ENCODE measurements at regions not wholly inside any gene's neighbourhood (a gene's known extent, or its start where the extent isn't known, plus 50 kb on each side); places are given as distances from the start of the nearest gene placed in this dataset.
"Not testable (repeated sequence)": the region's sequence is repeated elsewhere in the genome, so short reads cannot be mapped to it uniquely, and the experiment has no call there.

- DNase-seq (ENCODE audit: low read depth): no peak
Measured at GRCh38 chr2:219832904-219833303, 205.5 kb downstream of the SLC4A3 start.

- DNase-seq (ENCODE audit: low read depth): no peak
Measured at GRCh38 chr2:219835493-219835892, 208.1 kb downstream of the SLC4A3 start.

- DNase-seq (ENCODE audit: low read depth): no peak
Measured at GRCh38 chr2:219836647-219837177, 209.3 kb downstream of the SLC4A3 start.

- DNase-seq (ENCODE audit: low read depth): no peak
Measured at GRCh38 chr2:219844401-219845091, 217.1 kb downstream of the SLC4A3 start.

- DNase-seq (ENCODE audit: low read depth): no peak
Measured at GRCh38 chr2:219848882-219849281, 221.5 kb downstream of the SLC4A3 start.

GRCh38 chr2:219851169-219851568 lies 223.7 kb downstream of the SLC4A3 start:
- DNase-seq (ENCODE audit: low read depth): no peak

GRCh38 chr2:219851801-219852481 lies 224.5 kb downstream of the SLC4A3 start:
- no peak for DNase-seq (ENCODE audit: low read depth)

GRCh38 chr2:219852626-219853025 lies 225.2 kb downstream of the SLC4A3 start:
- DNase-seq (ENCODE audit: low read depth): no peak

GRCh38 chr2:219856602-219857001 lies 229.2 kb downstream of the SLC4A3 start:
- no peak for DNase-seq (ENCODE audit: low read depth)

- DNase-seq (ENCODE audit: low read depth): no peak
Measured at GRCh38 chr2:219857751-219858150, 230.3 kb downstream of the SLC4A3 start.

- DNase-seq (ENCODE audit: low read depth): no peak
Measured at GRCh38 chr2:219861307-219861706, 233.9 kb downstream of the SLC4A3 start.

- no peak for DNase-seq (ENCODE audit: low read depth)
Measured at GRCh38 chr2:219864154-219864553, 236.7 kb downstream of the SLC4A3 start.

GRCh38 chr2:219868635-219869034 lies 241.2 kb downstream of the SLC4A3 start:
- no peak for DNase-seq (ENCODE audit: low read depth)

- no peak for DNase-seq (ENCODE audit: low read depth)
Measured at GRCh38 chr2:219870041-219870440, 242.6 kb downstream of the SLC4A3 start.

GRCh38 chr2:219871351-219871750 lies 243.9 kb downstream of the SLC4A3 start:
- no peak for DNase-seq (ENCODE audit: low read depth)

GRCh38 chr2:219875036-219875435 lies 247.6 kb downstream of the SLC4A3 start:
- no peak for DNase-seq (ENCODE audit: low read depth)

- not testable (repeated sequence) for DNase-seq (ENCODE audit: low read depth)
Measured at GRCh38 chr2:219875986-219876385, 248.6 kb downstream of the SLC4A3 start.

GRCh38 chr2:219876931-219877330 lies 249.5 kb downstream of the SLC4A3 start:
- no peak for DNase-seq (ENCODE audit: low read depth)

GRCh38 chr2:219877728-219878127 lies 250.3 kb downstream of the SLC4A3 start:
- DNase-seq (ENCODE audit: low read depth): no peak

- DNase-seq (ENCODE audit: low read depth): no peak
Measured at GRCh38 chr2:219878516-219878915, 251.1 kb downstream of the SLC4A3 start.

- no peak for DNase-seq (ENCODE audit: low read depth)
Measured at GRCh38 chr2:219881851-219882250, 254.4 kb downstream of the SLC4A3 start.

GRCh38 chr2:219886615-219887014 lies 259.2 kb downstream of the SLC4A3 start:
- no peak for DNase-seq (ENCODE audit: low read depth)

GRCh38 chr2:219887870-219888269 lies 260.4 kb downstream of the SLC4A3 start:
- DNase-seq (ENCODE audit: low read depth): no peak
